Epithelial cell of esophagus (primary cell): ENCODE measurements at regions not wholly inside any gene's neighbourhood (a gene's known extent, or its start where the extent isn't known, plus 50 kb on each side); places are given as distances from the start of the nearest gene placed in this dataset.
A peak's percentile ranks its signal among the peaks of the same experiment; 100 is the strongest.
"Not testable (repeated sequence)": the region's sequence is repeated elsewhere in the genome, so short reads cannot be mapped to it uniquely, and the experiment has no call there.

Source experiments
- DNase-seq: peaks from one replicate; pipeline ENCODE4 v3.0.0; 2010; ENCODE audit warnings: low read depth
- H3K4me3 ChIP-seq: 2 replicates; pipeline ENCODE4 v1.5.1; 2011; ENCODE audit warnings: mild to moderate bottlenecking, low read length, control low read depth
- TF ChIP-seq, protein P1 (sequence below): IDR thresholded peaks from 2 replicates; pipeline ENCODE4 v1.5.1; 2011; ENCODE audit warnings: low read depth, mild to moderate bottlenecking, low read length, control low read depth, inconsistent platforms; ENCODE audit not compliant: insufficient read depth; ENCODE audit errors: missing control alignments

DNA sequence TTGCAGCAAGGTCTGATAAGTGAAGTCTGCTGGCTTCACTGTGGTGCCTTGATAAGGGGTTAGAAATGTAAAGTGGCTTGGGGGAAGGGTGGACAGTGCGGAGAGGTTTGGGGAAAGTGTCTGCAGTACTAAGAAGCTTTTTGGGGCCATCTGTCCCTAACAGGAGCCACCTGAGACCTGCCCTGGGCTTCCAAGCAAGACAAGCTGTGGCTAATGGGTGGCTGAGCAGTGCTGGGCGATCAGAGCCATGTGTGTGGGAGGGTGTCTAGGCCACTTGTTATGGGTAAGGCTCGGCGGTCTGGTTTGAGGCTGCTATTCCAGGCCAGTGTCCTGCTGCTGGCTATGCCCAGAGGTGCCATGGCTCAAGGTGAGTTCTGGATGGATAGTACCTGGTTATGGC is 185.4 kb upstream of the MTMR8 start:
- TF ChIP-seq, protein P1, sequence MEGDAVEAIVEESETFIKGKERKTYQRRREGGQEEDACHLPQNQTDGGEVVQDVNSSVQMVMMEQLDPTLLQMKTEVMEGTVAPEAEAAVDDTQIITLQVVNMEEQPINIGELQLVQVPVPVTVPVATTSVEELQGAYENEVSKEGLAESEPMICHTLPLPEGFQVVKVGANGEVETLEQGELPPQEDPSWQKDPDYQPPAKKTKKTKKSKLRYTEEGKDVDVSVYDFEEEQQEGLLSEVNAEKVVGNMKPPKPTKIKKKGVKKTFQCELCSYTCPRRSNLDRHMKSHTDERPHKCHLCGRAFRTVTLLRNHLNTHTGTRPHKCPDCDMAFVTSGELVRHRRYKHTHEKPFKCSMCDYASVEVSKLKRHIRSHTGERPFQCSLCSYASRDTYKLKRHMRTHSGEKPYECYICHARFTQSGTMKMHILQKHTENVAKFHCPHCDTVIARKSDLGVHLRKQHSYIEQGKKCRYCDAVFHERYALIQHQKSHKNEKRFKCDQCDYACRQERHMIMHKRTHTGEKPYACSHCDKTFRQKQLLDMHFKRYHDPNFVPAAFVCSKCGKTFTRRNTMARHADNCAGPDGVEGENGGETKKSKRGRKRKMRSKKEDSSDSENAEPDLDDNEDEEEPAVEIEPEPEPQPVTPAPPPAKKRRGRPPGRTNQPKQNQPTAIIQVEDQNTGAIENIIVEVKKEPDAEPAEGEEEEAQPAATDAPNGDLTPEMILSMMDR = no peak
- no peak overlapping the region for H3K4me3 ChIP-seq
- no peak for DNase-seq

DNA sequence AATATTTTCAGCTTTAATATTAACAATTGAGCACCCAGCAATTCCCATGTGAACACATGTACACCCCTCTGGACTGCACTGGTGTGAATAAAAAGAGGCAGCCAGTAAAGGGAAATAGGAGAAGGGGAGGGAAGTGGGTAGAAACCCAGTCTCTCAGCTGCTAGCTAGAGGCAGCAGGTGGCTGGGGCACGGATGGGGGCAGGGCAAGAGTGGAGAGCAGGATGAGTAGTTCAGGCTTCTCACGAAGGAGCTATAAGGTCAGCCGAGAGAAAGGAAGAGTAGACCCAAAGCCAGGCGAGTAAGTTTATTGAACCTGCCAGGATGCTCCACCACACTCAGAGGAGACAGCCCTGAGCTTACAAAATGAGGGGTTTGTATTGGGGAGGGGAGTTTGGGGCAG is 184.8 kb upstream of the MTMR8 start:
- TF ChIP-seq, protein P1 = no peak
- no peak overlapping the region for H3K4me3 ChIP-seq
- DNase-seq = no peak

DNA sequence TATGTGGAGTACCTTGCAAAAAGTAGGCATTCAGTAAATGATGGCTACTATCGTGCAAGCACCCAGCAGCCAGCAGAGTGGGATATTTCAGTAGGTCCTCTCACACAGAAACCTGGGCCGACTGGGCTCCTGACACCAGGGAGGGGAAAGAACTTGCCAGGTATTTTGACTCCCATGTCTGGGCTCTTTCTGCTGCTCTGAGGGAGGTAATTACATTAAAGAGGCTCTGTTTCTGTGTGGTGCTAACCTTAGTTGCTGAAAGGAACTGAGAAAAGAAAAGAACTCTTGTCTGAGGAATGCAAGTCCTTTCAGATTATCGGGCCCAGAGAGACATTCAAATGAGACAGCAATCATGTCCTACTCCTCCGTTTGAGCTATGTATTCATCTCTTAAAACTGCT is 175.8 kb upstream of the MTMR8 start:
- H3K4me3 ChIP-seq = no peak overlapping the region
- TF ChIP-seq, protein P1 = no peak
- no peak for DNase-seq

DNA sequence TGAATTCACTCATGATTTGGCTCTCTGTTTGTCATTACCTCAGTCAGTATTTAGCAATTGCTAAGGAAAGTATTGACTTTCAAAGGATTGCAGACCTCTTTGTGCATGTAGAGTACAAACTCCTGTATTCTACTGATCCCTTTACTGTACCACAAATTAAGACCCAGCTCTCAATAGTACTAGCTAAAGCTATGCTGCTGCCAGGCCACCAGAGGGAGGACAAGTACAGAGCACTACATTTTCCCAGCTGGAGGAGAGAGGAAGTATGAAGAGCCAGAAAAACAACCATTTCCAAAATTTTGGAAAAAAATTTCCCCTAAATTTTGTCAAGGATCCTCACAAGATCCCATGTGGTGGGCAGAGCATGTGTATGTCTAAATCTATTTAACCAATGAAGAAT is 175.0 kb upstream of the MTMR8 start:
- H3K4me3 ChIP-seq = no peak overlapping the region
- TF ChIP-seq, protein P1 = no peak
- DNase-seq = peak; percentile 0

DNA sequence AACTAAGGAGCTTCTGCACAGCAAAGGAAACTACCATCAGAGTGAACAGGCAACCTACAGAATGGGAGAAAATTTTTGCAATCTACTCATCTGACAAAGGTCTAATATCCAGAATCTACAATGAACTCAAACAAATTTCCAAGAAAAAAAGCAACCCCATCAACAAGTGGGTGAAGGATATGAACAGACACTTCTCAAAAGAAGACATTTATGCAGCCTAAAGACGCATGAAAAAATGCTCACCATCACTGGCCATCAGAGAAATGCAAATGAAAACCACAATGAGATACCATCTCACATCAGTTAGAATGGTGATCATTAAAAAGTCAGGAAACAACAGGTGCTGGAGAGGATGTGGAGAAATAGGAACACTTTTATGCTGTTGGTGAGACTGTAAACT is 170.1 kb upstream of the MTMR8 start:
- H3K4me3 ChIP-seq, DNase-seq: not testable (repeated sequence)

DNA sequence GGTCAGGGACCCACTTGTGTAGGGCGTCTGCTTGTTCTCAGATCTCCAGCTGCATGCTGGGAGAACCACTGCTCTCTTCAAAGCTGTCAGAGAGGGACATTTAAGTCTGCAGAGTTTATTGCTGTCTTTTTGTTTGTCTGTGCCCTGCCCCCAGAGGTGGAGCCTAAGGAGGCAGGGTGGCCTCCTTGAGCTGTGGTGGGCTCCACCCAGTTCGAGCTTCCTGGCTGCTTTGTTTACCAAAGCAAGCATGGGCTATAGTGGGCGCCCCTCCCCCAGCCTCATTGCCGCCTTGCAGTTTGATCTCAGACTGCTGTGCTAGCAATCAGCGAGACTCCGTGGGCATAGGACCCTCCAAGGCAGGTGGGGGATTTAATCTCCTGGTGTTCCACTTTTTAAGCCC is 154.0 kb upstream of the MTMR8 start:
- H3K4me3 ChIP-seq, DNase-seq: not testable (repeated sequence)

DNA sequence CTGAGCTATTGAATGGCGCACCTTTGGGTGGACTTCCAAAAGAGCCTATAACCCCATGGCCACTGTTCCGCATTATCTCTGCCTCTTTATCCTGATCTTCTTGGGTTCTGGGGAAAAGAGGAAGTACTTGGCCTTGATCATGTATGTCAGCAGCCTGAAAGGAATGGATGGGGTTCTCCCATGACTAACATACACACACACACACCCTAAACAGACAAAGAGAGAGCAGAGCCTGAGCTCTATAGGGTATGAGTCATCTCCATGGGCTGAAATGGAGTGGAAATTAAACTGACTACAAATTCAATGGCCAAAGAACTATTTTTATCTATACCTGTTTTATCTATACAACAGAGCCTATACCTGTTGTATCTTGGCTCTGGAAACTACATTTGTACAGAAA is 141.5 kb upstream of the MTMR8 start:
- no peak overlapping the region for H3K4me3 ChIP-seq
- TF ChIP-seq, protein P1 = no peak
- peak; percentile 27 for DNase-seq
